ENCODE measurements at regions not wholly inside any gene's neighbourhood (a gene's known extent, or its start where the extent isn't known, plus 50 kb on each side); places are given as distances from the start of the nearest gene placed in this dataset.

- DNase-seq (ENCODE audit: extremely low spot score), result no peak
- POLR2A ChIA-PET, result no interaction called here
- CTCF ChIA-PET, result interaction anchor here (1.7 kb wide), 1 partner anchor 10 kb away, joined by 6 read pairs; no protein-coding TSS in a partner anchor
- TF ChIP-seq, protein P1, sequence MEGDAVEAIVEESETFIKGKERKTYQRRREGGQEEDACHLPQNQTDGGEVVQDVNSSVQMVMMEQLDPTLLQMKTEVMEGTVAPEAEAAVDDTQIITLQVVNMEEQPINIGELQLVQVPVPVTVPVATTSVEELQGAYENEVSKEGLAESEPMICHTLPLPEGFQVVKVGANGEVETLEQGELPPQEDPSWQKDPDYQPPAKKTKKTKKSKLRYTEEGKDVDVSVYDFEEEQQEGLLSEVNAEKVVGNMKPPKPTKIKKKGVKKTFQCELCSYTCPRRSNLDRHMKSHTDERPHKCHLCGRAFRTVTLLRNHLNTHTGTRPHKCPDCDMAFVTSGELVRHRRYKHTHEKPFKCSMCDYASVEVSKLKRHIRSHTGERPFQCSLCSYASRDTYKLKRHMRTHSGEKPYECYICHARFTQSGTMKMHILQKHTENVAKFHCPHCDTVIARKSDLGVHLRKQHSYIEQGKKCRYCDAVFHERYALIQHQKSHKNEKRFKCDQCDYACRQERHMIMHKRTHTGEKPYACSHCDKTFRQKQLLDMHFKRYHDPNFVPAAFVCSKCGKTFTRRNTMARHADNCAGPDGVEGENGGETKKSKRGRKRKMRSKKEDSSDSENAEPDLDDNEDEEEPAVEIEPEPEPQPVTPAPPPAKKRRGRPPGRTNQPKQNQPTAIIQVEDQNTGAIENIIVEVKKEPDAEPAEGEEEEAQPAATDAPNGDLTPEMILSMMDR (IDR thresholded peaks at IDR 0.05; ENCODE audit: control extremely low read depth, extremely low read depth, low read depth, missing control alignments), result no peak
Observed at GRCh38 chr13:86856991-86857390, 814.2 kb upstream of the SLITRK5 start.

DNA sequence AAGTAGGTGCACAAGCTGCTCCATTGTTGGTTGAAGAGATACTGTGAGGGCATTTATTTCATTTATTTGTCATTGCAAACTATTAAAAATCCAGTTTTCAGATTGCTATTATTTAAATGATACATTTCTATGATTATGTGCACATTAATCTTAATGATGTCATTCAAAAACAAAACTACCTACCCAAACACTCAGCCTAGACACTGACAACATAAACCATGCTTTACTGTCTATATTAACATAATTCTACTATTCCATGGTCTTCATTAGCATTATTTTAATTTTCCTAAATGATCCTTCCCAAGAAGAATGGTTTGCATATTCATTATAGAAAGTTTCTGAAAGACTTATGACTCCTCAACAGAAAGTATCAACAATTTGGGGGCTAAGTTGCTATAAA, 813.0 kb upstream of the SLITRK5 start:
- ChIA-PET POLR2A (no interaction called here), CTCF (no interaction called here)
- TF ChIP-seq, protein P1 (IDR thresholded peaks at IDR 0.05; ENCODE audit: control extremely low read depth, extremely low read depth, low read depth, missing control alignments), result no peak
- no peak for DNase-seq (ENCODE audit: extremely low spot score)

- TF ChIP-seq, protein P1 (IDR thresholded peaks at IDR 0.05; ENCODE audit: control extremely low read depth, extremely low read depth, low read depth, missing control alignments), result no peak
- CTCF ChIA-PET, result interaction anchor here (1.1 to 1.8 kb wide), 2 partner anchors 13 to 23 kb away, joined by 3 read pairs; no protein-coding TSS in a partner anchor
- no peak for DNase-seq (ENCODE audit: extremely low spot score)
- POLR2A ChIA-PET, result no interaction called here
Observed at GRCh38 chr13:86862137-86862536, 809.0 kb upstream of the SLITRK5 start.

DNA sequence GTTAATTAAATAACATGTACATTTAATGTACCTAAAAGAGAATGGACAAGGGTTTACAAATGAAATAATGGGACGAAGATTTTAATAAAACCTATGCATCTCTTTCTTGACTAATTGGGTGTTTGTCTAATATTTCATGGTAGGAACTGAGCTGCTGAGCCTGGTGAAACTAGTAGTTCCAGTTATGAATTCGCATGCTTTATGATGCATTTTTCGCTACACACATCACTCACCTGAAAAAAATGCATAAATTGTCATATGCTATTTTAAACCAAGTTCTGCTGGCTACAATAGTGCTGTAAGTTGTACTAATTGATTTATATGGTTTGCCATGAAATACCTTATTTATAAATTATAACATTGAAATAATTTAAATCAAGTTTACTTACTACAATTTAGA, 806.8 kb upstream of the SLITRK5 start:
- TF ChIP-seq, protein P1 (IDR thresholded peaks at IDR 0.05; ENCODE audit: control extremely low read depth, extremely low read depth, low read depth, missing control alignments), result no peak
- ChIA-PET POLR2A (no interaction called here), CTCF (interaction anchor here (1.7 kb wide), 1 partner anchor 16 kb away, joined by 6 read pairs; no protein-coding TSS in a partner anchor)
- DNase-seq (ENCODE audit: extremely low spot score), result no peak

DNA sequence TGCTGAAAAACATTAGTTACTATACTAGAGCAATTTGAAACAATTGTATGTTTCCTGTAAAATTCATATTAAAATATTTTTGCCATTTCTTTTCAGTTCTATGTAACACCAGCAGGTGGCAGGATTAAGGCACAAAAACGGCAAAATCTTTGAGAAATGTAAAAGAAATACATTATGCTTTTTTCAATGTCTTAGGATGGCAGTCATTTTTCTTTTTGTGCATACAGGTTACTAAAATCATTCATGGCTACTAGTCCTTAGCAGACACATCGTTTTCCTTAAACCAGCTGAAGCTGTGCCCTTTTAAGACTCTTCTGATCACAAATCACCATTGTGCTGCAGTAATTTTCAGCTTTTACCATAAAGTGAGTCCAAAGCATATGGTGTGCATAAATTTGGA, 800.7 kb upstream of the SLITRK5 start:
- CTCF ChIA-PET, result interaction anchor here (1.2 to 2.8 kb wide), 5 partner anchors 10 to 404 kb away, joined by 3 to 23 read pairs (median 7); no protein-coding TSS in a partner anchor
- TF ChIP-seq, protein P1 (IDR thresholded peaks at IDR 0.05; ENCODE audit: control extremely low read depth, extremely low read depth, low read depth, missing control alignments), result peak; percentile 39
- POLR2A ChIA-PET, result no interaction called here
- no peak for DNase-seq (ENCODE audit: extremely low spot score)

GRCh38 chr13:86877441-86877840, 793.7 kb upstream of the SLITRK5 start:
- TF ChIP-seq, protein P1 (IDR thresholded peaks at IDR 0.05; ENCODE audit: control extremely low read depth, extremely low read depth, low read depth, missing control alignments), result no peak
- POLR2A ChIA-PET, result no interaction called here
- DNase-seq (ENCODE audit: extremely low spot score), result no peak
- CTCF ChIA-PET, result no interaction called here

- CTCF ChIA-PET, result no interaction called here
- TF ChIP-seq, protein P1 (IDR thresholded peaks at IDR 0.05; ENCODE audit: control extremely low read depth, extremely low read depth, low read depth, missing control alignments), result no peak
- no peak for DNase-seq (ENCODE audit: extremely low spot score)
- POLR2A ChIA-PET, result no interaction called here
Observed at GRCh38 chr13:86878781-86879180, 792.4 kb upstream of the SLITRK5 start.
